CD14-positive monocyte (primary cell): ENCODE measurements at regions not wholly inside any gene's neighbourhood (a gene's known extent, or its start where the extent isn't known, plus 50 kb on each side); places are given as distances from the start of the nearest gene placed in this dataset.

ENCODE experiments used
- DNase-seq, 3 donors: peaks; one replicate each; pipeline ENCODE4 v3.0.0-alpha.2; 2011 to 2022
- H2AFZ ChIP-seq: 2 replicates; pipeline ENCODE4 v1.6.0; 2012; ENCODE audit warnings: mild to moderate bottlenecking, low read depth, low read length, inconsistent platforms; ENCODE audit not compliant: insufficient read depth, poor library complexity, severe bottlenecking
- H3K27ac ChIP-seq, 2 donors: 1 replicate in 1 of 2; 2 replicates in 1 of 2; pipeline ENCODE4 v1.5.1; 2012 to 2013; ENCODE audit warnings: low read length in 2 of 2, control low read depth in 1 of 2, inconsistent platforms in 1 of 2, low read depth in 1 of 2, mild to moderate bottlenecking in 1 of 2
- H3K27me3 ChIP-seq, 2 donors: one replicate each; pipeline versions ENCODE4 v1.6.0 to v1.6.1; 2011 to 2013; ENCODE audit warnings: low read length in 2 of 2; ENCODE audit not compliant: control insufficient read depth in 2 of 2, insufficient read depth in 2 of 2
- H3K36me3 ChIP-seq, 2 donors: replicated peaks in 1 of 2; 1 replicate in 1 of 2; 2 replicates in 1 of 2; pipeline versions ENCODE4 v1.5.1 to v1.6.1; 2012 to 2013; ENCODE audit warnings: low read length in 2 of 2, control low read depth in 1 of 2, inconsistent platforms in 1 of 2, mild to moderate bottlenecking in 1 of 2; ENCODE audit not compliant: insufficient read depth in 2 of 2, control insufficient read depth in 1 of 2
- H3K4me1 ChIP-seq, 2 donors: 1 replicate in 1 of 2; 2 replicates in 1 of 2; pipeline versions ENCODE4 v1.5.1 to v1.6.1; 2012 to 2013; ENCODE audit warnings: low read length in 2 of 2, control low read depth in 1 of 2, inconsistent platforms in 1 of 2, mild to moderate bottlenecking in 1 of 2, moderate library complexity in 1 of 2; ENCODE audit not compliant: insufficient read depth in 2 of 2, control insufficient read depth in 1 of 2
- H3K4me2 ChIP-seq: replicated peaks from 2 replicates; pipeline ENCODE3; 2012; ENCODE audit warnings: low read length, moderate library complexity, mild to moderate bottlenecking; ENCODE audit not compliant: poor library complexity, severe bottlenecking; ENCODE audit errors: extremely low read depth
- H3K4me3 ChIP-seq, 3 experiments: fragments of 200-600 bp in 1 of 3; sonication (generic) in 1 of 3; replicated peaks in 1 of 3; 1 replicate in 2 of 3; 2 replicates in 1 of 3; pipeline ENCODE4 v1.5.1; 2011 to 2013; ENCODE audit warnings: low read length in 3 of 3, mild to moderate bottlenecking in 3 of 3, control low read depth in 2 of 3, low read depth in 2 of 3, inconsistent platforms in 1 of 3, moderate library complexity in 1 of 3
- H3K79me2 ChIP-seq: 2 replicates; pipeline ENCODE4 v1.6.0; 2012; ENCODE audit warnings: mild to moderate bottlenecking, control low read depth, inconsistent platforms, low read length, moderate library complexity; ENCODE audit not compliant: insufficient read depth
- H3K9ac ChIP-seq: 2 replicates; pipeline ENCODE4 v1.6.0; 2017; ENCODE audit warnings: low read length, mild to moderate bottlenecking; ENCODE audit not compliant: insufficient read depth, poor library complexity, severe bottlenecking
- H3K9me3 ChIP-seq, 2 donors: replicated peaks in 1 of 2; 1 replicate in 1 of 2; 2 replicates in 1 of 2; pipeline versions ENCODE4 v1.5.1 to v1.6.1; 2012 to 2013; ENCODE audit warnings: low read length in 2 of 2, control low read depth in 1 of 2; ENCODE audit not compliant: control insufficient read depth in 1 of 2, insufficient read depth in 1 of 2
- H4K20me1 ChIP-seq: 2 replicates; pipeline ENCODE4 v1.6.0; 2012; ENCODE audit warnings: mild to moderate bottlenecking, low read length, control low read depth, moderate library complexity; ENCODE audit not compliant: insufficient read depth
- H3K27ac Mint-ChIP-seq, 7 donors: one replicate each; pipeline ENCODE4 v1.8.0; 2020; ENCODE audit warnings: mild to moderate bottlenecking in 7 of 7, mixed read lengths in 7 of 7, moderate library complexity in 6 of 7, inconsistent platforms in 2 of 7
- H3K27me3 Mint-ChIP-seq, 3 donors: one replicate each; pipeline ENCODE4 v1.8.0; 2021 to 2022; ENCODE audit warnings: low read depth in 3 of 3, mild to moderate bottlenecking in 3 of 3, mixed read lengths in 3 of 3, moderate library complexity in 3 of 3, inconsistent platforms in 1 of 3
- H3K36me3 Mint-ChIP-seq, 2 donors: one replicate each; pipeline ENCODE4 v1.8.0; 2020; ENCODE audit warnings: mixed read lengths in 2 of 2, inconsistent platforms in 1 of 2, mild to moderate bottlenecking in 1 of 2
- H3K4me1 Mint-ChIP-seq: one replicate; pipeline ENCODE4 v1.8.0; 2020; ENCODE audit warnings: mild to moderate bottlenecking, mixed read lengths
- H3K4me3 Mint-ChIP-seq, 2 donors: one replicate each; pipeline ENCODE4 v1.8.0; 2020; ENCODE audit warnings: mild to moderate bottlenecking in 2 of 2, mixed read lengths in 2 of 2, moderate library complexity in 1 of 2
- H3K9me3 Mint-ChIP-seq, 7 donors: one replicate each; pipeline ENCODE4 v1.8.0; 2020 to 2022; ENCODE audit warnings: mixed read lengths in 7 of 7, mild to moderate bottlenecking in 6 of 7, moderate library complexity in 6 of 7, inconsistent platforms in 2 of 7
- CTCF ChIP-seq: fragments of 200-600 bp; IDR thresholded peaks from one replicate; pipeline ENCODE4 v1.8.0; 2022; ENCODE audit warnings: antibody characterized with exemption, mild to moderate bottlenecking
- WGBS: methylation state at CpG from one replicate; pipeline ENCODE4 v1.1.5; 2013; ENCODE audit warnings: missing lambda C conversion rate; ENCODE audit not compliant: insufficient coverage; 5-methylcytosine and 5-hydroxymethylcytosine counted together
- intact Hi-C, 2 donors: fragments of 100-400 bp; cut with micrococcal nuclease; formaldehyde crosslinking; loops; one replicate each; pipeline versions ENCODE4 v1.15.0 to v1.15.1; 2023

- no peak overlapping the region for H3K4me3 ChIP-seq
- H3K9ac ChIP-seq: no peak overlapping the region
- DNase-seq: no peak
- peaks cover 3% of the 10 kb centered on the region for H3K4me1 Mint-ChIP-seq
- intact Hi-C loops: no loop called here
- H3K27ac Mint-ChIP-seq: no peak overlapping the region
- H3K4me2 ChIP-seq: no peak overlapping the region
- peaks cover 0 to 4% (median 2%) of the 10 kb centered on the region in 7 donors for H3K9me3 Mint-ChIP-seq
- H3K4me3 Mint-ChIP-seq: no peak overlapping the region
- no peaks in the 10 kb centered on the region for H3K79me2 ChIP-seq
- H3K4me1 ChIP-seq: no peaks in the 10 kb centered on the region
- no peak overlapping the region for H3K27ac ChIP-seq
- no peaks in the 10 kb centered on the region for H3K9me3 ChIP-seq
- WGBS: 100% methylated on average over 1 of the region's 4 CpGs
- H3K36me3 Mint-ChIP-seq: no peaks in the 10 kb centered on the region
- H4K20me1 ChIP-seq: no peaks in the 10 kb centered on the region
- H2AFZ ChIP-seq: no peak overlapping the region
- no peaks in the 10 kb centered on the region for H3K27me3 ChIP-seq
- no peaks in the 10 kb centered on the region for H3K36me3 ChIP-seq
- TF ChIP-seq CTCF: no peak
- peaks cover 0 to 14% (median 14%) of the 10 kb centered on the region in 3 donors for H3K27me3 Mint-ChIP-seq
These were observed 81.4 kb downstream of the MYCN start for GRCh38 chr2:16021611-16022363.

GRCh38 chr2:16020389-16021008, 80.1 kb downstream of the MYCN start:
- no peaks in the 10 kb centered on the region for H4K20me1 ChIP-seq
- Mint-ChIP-seq H3K27me3 (peaks cover 0 to 19% (median 17%) of the 10 kb centered on the region in 3 donors), H3K9me3 (peaks cover 0 to 4% (median 2%) of the 10 kb centered on the region in 7 donors), H3K27ac (no peak overlapping the region), H3K4me3 (no peak overlapping the region), H3K36me3 (no peaks in the 10 kb centered on the region), H3K4me1 (peaks cover 3% of the 10 kb centered on the region)
- WGBS: no CpG with 5 or more reads among the region's 5 CpGs
- intact Hi-C loops: no loop called here
- H3K9me3 ChIP-seq: no peaks in the 10 kb centered on the region
- no peak for TF ChIP-seq CTCF
- DNase-seq: no peak
- no peak overlapping the region for H3K4me3 ChIP-seq
- H2AFZ ChIP-seq: no peak overlapping the region
- H3K4me2 ChIP-seq: no peak overlapping the region
- no peak overlapping the region for H3K9ac ChIP-seq
- no peaks in the 10 kb centered on the region for H3K79me2 ChIP-seq
- H3K36me3 ChIP-seq: no peaks in the 10 kb centered on the region
- H3K27me3 ChIP-seq: peaks cover 0 to 4% of the 10 kb centered on the region in 2 donors
- no peaks in the 10 kb centered on the region for H3K4me1 ChIP-seq
- H3K27ac ChIP-seq: no peak overlapping the region
